NOMO-1 (cell line): ENCODE measurements at regions not wholly inside any gene's neighbourhood (a gene's known extent, or its start where the extent isn't known, plus 50 kb on each side); places are given as distances from the start of the nearest gene placed in this dataset.
"Not testable (repeated sequence)": the region's sequence is repeated elsewhere in the genome, so short reads cannot be mapped to it uniquely, and the experiment has no call there.

ENCODE experiments used
- DNase-seq, 2 experiments: peaks; one replicate each; lab custom pipeline; 2025; ENCODE audit not compliant: unreplicated experiment in 2 of 2; lab: John Stamatoyannopoulos, UW

GRCh38 chr2:132317026-132317680, 99.5 kb upstream of the GPR39 start:
- DNase-seq, result not testable (repeated sequence)

GRCh38 chr2:132318481-132318880, 98.1 kb upstream of the GPR39 start:
- DNase-seq, result not testable (repeated sequence)

GRCh38 chr2:132324005-132324404, 92.6 kb upstream of the GPR39 start:
- DNase-seq, result not testable (repeated sequence)

- DNase-seq, result not testable (repeated sequence)
These were observed 84.1 kb upstream of the GPR39 start for GRCh38 chr2:132332345-132333033.

- DNase-seq, result not testable (repeated sequence)
These were observed 79.5 kb upstream of the GPR39 start for GRCh38 chr2:132337135-132337534.

GRCh38 chr2:132337844-132338243, 78.8 kb upstream of the GPR39 start:
- not testable (repeated sequence) for DNase-seq

GRCh38 chr2:132347041-132347780, 69.4 kb upstream of the GPR39 start:
- not testable (repeated sequence) for DNase-seq

- peak in 1 of 2 experiments; percentile 19 for DNase-seq
These were observed 67.4 kb upstream of the GPR39 start for GRCh38 chr2:132349092-132349687.

GRCh38 chr2:132351668-132352067, 64.9 kb upstream of the GPR39 start:
- DNase-seq, result not testable (repeated sequence)

- DNase-seq, result not testable (repeated sequence)
These were observed 64.1 kb upstream of the GPR39 start for GRCh38 chr2:132352481-132353001.

- not testable (repeated sequence) for DNase-seq
These were observed 63.2 kb upstream of the GPR39 start for GRCh38 chr2:132353380-132353779.

- DNase-seq, result not testable (repeated sequence)
These were observed 55.6 kb upstream of the GPR39 start for GRCh38 chr2:132360964-132361363.

- DNase-seq, result not testable (repeated sequence)
These were observed 55.1 kb upstream of the GPR39 start for GRCh38 chr2:132361498-132361897.

GRCh38 chr2:132363352-132363751, 53.3 kb upstream of the GPR39 start:
- DNase-seq, result not testable (repeated sequence)

GRCh38 chr2:132365963-132366362, 50.6 kb upstream of the GPR39 start:
- not testable (repeated sequence) for DNase-seq

GRCh38 chr2:132366421-132367180, 50.0 kb upstream of the GPR39 start:
- no peak for DNase-seq
